Left ventricle myocardium inferior (tissue), 1 donor: ENCODE measurements at regions not wholly inside any gene's neighbourhood (a gene's known extent, or its start where the extent isn't known, plus 50 kb on each side); places are given as distances from the start of the nearest gene placed in this dataset.

ENCODE experiments used
- DNase-seq: peaks from one replicate; pipeline ENCODE4 v3.0.0-alpha.2; 2020
- H3K27ac ChIP-seq: fragments of 200-600 bp; replicated peaks from 2 replicates; pipeline ENCODE4 v1.8.0; 2021
- H3K27me3 ChIP-seq: fragments of 200-600 bp; 2 replicates; pipeline ENCODE4 v1.8.0; 2021; ENCODE audit warnings: low read depth
- H3K36me3 ChIP-seq: fragments of 200-600 bp; 2 replicates; pipeline ENCODE4 v1.8.0; 2021
- H3K4me1 ChIP-seq: fragments of 200-600 bp; 2 replicates; pipeline ENCODE4 v1.8.0; 2021
- H3K4me3 ChIP-seq: fragments of 200-600 bp; 2 replicates; pipeline ENCODE4 v1.8.0; 2021; ENCODE audit warnings: mild to moderate bottlenecking, moderate library complexity
- H3K9me3 ChIP-seq: fragments of 200-600 bp; replicated peaks from 2 replicates; pipeline ENCODE4 v1.8.0; 2021
- intact Hi-C: fragments of 100-400 bp; cut with micrococcal nuclease; formaldehyde crosslinking; loops from one replicate; pipeline ENCODE4 v1.11.0; 2022
- TF ChIP-seq, protein P1 (sequence below): fragments of 200-600 bp; IDR thresholded peaks from 2 replicates; pipeline ENCODE4 v1.8.0; 2021; ENCODE audit warnings: antibody characterized with exemption, mild to moderate bottlenecking, borderline replicate concordance
- donor health status: DM: no; HTN: yes; CAD: no; lungs with severe emphysema.

- Histone ChIP-seq H3K4me3 (no peak overlapping the region), H3K27ac (no peak overlapping the region), H3K36me3 (no peaks in the 10 kb centered on the region), H3K27me3 (no peaks in the 10 kb centered on the region), H3K9me3 (peaks cover 38% of the 10 kb centered on the region), H3K4me1 (no peaks in the 10 kb centered on the region)
- intact Hi-C loops: no loop called here
- DNase-seq: no peak
- TF ChIP-seq, protein P1, sequence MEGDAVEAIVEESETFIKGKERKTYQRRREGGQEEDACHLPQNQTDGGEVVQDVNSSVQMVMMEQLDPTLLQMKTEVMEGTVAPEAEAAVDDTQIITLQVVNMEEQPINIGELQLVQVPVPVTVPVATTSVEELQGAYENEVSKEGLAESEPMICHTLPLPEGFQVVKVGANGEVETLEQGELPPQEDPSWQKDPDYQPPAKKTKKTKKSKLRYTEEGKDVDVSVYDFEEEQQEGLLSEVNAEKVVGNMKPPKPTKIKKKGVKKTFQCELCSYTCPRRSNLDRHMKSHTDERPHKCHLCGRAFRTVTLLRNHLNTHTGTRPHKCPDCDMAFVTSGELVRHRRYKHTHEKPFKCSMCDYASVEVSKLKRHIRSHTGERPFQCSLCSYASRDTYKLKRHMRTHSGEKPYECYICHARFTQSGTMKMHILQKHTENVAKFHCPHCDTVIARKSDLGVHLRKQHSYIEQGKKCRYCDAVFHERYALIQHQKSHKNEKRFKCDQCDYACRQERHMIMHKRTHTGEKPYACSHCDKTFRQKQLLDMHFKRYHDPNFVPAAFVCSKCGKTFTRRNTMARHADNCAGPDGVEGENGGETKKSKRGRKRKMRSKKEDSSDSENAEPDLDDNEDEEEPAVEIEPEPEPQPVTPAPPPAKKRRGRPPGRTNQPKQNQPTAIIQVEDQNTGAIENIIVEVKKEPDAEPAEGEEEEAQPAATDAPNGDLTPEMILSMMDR: no peak
Measured at GRCh38 chr6:48233063-48233462, 122.1 kb upstream of the PTCHD4 start.

- H3K4me3 ChIP-seq: no peak overlapping the region
- peaks cover 6% of the 10 kb centered on the region for H3K9me3 ChIP-seq
- intact Hi-C loops: no loop called here
- no peak overlapping the region for H3K27ac ChIP-seq
- no peaks in the 10 kb centered on the region for H3K4me1 ChIP-seq
- no peak for DNase-seq
- H3K36me3 ChIP-seq: no peaks in the 10 kb centered on the region
- TF ChIP-seq, protein P1: no peak
- H3K27me3 ChIP-seq: no peaks in the 10 kb centered on the region
Measured at GRCh38 chr6:48229841-48230240, 118.8 kb upstream of the PTCHD4 start.

DNA sequence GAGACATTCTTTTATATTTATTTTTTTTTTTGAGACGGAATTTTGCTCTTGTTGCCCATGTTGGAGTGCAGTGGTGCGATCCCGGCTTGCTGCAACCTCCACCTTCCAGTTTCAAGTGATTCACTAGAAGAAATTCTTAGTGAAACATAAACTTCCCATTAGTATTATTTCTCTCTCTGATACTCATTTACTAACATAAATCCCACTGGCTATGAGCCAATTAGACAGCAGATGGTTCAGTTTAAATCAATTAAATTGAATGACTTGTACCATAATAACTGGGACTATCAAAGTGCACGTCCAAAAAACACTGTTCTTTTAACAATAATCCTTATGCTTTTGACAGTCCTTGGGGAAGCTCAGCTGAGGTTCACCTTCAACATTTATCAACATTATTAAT lies 111.2 kb upstream of the PTCHD4 start:
- TF ChIP-seq, protein P1: no peak
- intact Hi-C loops: no loop called here

DNA sequence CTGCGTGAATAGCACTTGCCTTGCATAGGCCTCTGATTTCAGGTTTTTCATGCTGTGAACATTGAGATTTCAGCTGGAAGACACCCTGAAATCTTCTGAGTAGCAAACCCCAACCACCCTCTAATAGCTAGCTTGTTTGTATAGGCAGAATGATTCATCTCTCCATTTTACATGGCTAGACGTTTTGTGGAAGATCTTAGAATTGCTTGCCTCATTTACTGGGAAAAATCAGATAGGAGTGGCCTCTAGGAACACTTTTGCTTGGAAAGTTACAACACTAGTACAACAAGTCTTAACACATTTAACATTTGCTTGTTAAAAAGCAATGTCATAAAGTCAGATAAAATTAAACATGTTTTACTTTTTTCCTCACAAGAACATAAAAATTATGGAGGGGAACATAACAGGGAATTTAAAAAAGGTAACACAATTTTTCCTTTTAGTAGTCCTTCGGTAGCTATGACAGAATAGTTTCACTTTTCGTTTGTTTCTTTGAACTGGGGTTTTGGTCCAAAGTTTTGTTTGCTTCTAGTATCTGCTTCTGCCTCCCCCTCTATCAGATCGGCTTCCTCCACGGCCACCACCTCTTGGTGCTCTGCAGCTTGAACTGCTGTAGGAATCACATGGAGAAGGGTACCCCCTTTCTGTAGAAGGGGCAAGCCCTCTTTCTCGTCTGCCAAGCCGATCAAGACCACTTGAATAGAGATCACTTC lies 102.2 kb upstream of the PTCHD4 start:
- H3K27ac ChIP-seq: no peak overlapping the region
- TF ChIP-seq, protein P1: no peak
- no peak for DNase-seq
- intact Hi-C loops: no loop called here
- no peaks in the 10 kb centered on the region for H3K27me3 ChIP-seq
- no peaks in the 10 kb centered on the region for H3K36me3 ChIP-seq
- H3K9me3 ChIP-seq: no peaks in the 10 kb centered on the region
- H3K4me3 ChIP-seq: no peak overlapping the region
- H3K4me1 ChIP-seq: no peaks in the 10 kb centered on the region

More for the DNA sequence above, 111.2 kb upstream of the PTCHD4 start:
- no peaks in the 10 kb centered on the region for H3K4me1 ChIP-seq
- no peak for DNase-seq
- no peaks in the 10 kb centered on the region for H3K36me3 ChIP-seq
- no peak overlapping the region for H3K27ac ChIP-seq
- no peaks in the 10 kb centered on the region for H3K9me3 ChIP-seq
- H3K4me3 ChIP-seq: no peak overlapping the region
- H3K27me3 ChIP-seq: peaks cover 5% of the 10 kb centered on the region

DNA sequence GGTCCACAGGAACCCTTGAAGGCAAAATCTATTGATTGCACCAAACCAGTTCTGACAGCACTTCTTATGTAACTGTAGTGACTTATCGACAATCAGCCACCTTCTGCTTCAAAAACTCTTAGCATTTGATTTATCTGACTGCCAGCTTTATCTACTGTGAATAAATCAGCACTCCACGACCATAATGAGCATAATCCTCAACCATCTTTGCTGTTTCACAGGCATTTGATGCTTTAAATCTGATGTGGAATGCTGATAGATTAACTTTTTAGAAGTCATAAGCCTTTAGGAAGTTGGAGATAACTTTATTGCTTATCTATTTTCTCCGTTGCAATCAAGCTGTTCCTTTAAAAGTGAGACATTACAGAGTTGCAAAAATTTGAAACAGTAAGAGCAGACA lies 101.5 kb upstream of the PTCHD4 start:
- no peak overlapping the region for H3K4me3 ChIP-seq
- no peaks in the 10 kb centered on the region for H3K27me3 ChIP-seq
- H3K27ac ChIP-seq: no peak overlapping the region
- no peaks in the 10 kb centered on the region for H3K9me3 ChIP-seq
- H3K36me3 ChIP-seq: no peaks in the 10 kb centered on the region
- no peak for DNase-seq
- H3K4me1 ChIP-seq: no peaks in the 10 kb centered on the region
- intact Hi-C loops: no loop called here
- TF ChIP-seq, protein P1: no peak
